Activated CD8-positive, alpha-beta T cell treated with anti-CD3 and anti-CD28 coated beads, Interleukin-2, amount 10 ng/mL, durations not matched to agents 7 days and 5 days (primary cell): ENCODE measurements at regions not wholly inside any gene's neighbourhood (a gene's known extent, or its start where the extent isn't known, plus 50 kb on each side); places are given as distances from the start of the nearest gene placed in this dataset.
"Not testable (repeated sequence)": the region's sequence is repeated elsewhere in the genome, so short reads cannot be mapped to it uniquely, and the experiment has no call there.

Source experiments
- ATAC-seq: fragments of 150-1000 bp; cut with Tn5 transposase; one replicate; pipeline ENCODE4 v1.10.0; 2021; ENCODE audit warnings: moderate library complexity
- CTCF ChIA-PET: fragments of 350-600 bp; sonication (Branson Sonifier 250); formaldehyde crosslinking; loops from one replicate; lab custom pipeline; 2021; ENCODE audit warnings: antibody characterized with exemption; lab: Charles Lee
- POLR2A ChIA-PET: fragments of 350-600 bp; sonication (Branson Sonifier 250); formaldehyde crosslinking; loops from one replicate; lab custom pipeline; 2021; ENCODE audit warnings: antibody characterized with exemption; lab: Charles Lee
- DNase-seq: peaks from one replicate; pipeline ENCODE4 v3.0.0-alpha.2; 2020
- H3K27ac Mint-ChIP-seq: one replicate; pipeline ENCODE4 v1.8.0; 2021; ENCODE audit warnings: mild to moderate bottlenecking, mixed read lengths
- H3K27me3 Mint-ChIP-seq: one replicate; pipeline ENCODE4 v1.8.0; 2021; ENCODE audit warnings: low read depth, mixed read lengths
- H3K36me3 Mint-ChIP-seq: one replicate; pipeline ENCODE4 v1.8.0; 2021; ENCODE audit warnings: low read depth, mixed read lengths
- H3K4me1 Mint-ChIP-seq: one replicate; pipeline ENCODE4 v1.8.0; 2021; ENCODE audit warnings: low read depth, mixed read lengths
- H3K4me3 Mint-ChIP-seq: one replicate; pipeline ENCODE4 v1.8.0; 2021; ENCODE audit warnings: mild to moderate bottlenecking, mixed read lengths
- H3K9me3 Mint-ChIP-seq: one replicate; pipeline ENCODE4 v1.8.0; 2022; ENCODE audit warnings: mixed read lengths; ENCODE audit not compliant: insufficient read depth

DNA sequence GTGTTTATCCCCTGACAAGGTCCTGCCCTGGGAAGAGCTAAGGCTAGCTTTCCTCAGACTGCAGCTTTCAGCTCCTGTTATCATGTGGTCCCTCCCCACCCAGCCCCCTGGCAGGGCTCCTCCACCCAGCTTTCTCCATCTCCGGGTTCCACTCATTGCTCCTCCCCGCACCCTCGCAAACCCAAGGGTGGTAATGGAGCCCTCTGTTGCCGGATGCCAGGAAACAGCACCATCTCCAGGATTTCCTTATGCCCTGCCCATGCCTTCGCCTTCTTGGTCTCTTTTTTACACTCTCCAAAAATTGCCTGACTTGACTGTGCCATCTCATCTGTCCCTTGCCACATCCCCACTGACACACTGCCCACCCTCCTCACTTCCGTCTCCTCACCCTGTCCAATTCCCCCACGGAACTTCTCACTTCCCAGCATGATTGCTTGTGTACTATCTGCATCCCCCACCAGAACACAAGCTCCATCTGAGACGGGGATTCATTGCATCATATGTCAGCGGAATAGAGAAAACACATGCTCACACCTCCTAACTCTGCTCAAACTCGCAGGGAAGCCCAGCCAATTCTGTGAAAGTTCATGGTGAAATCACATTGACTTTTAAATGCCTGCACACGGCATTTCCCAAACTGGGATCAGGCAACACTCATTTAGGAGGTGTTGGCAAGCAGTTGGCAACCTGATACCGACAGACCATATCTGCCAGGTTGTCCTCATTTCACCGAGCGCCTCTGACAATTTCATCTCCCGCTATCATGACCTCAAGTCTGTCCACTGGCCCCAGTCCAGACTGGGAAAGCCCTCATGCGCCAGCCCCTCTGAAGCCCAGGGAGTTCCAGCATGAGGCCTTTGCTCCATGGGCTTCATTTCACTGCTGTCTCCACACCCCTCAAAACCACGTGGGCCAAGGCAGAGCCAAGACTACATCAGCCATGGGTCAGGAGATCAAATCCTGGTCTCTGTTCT, 201.1 kb downstream of the MATN1 start:
- H3K27ac Mint-ChIP-seq = no peak overlapping the region
- H3K27me3 Mint-ChIP-seq = peaks cover 4% of the 10 kb centered on the region
- no peak overlapping the region for H3K4me3 Mint-ChIP-seq
- no peaks in the 10 kb centered on the region for H3K4me1 Mint-ChIP-seq
- POLR2A ChIA-PET = no interaction called here
- no peaks in the 10 kb centered on the region for H3K9me3 Mint-ChIP-seq
- no peaks in the 10 kb centered on the region for H3K36me3 Mint-ChIP-seq
- DNase-seq (no peak), ATAC-seq (no peak)
- CTCF ChIA-PET = no interaction called here

DNA sequence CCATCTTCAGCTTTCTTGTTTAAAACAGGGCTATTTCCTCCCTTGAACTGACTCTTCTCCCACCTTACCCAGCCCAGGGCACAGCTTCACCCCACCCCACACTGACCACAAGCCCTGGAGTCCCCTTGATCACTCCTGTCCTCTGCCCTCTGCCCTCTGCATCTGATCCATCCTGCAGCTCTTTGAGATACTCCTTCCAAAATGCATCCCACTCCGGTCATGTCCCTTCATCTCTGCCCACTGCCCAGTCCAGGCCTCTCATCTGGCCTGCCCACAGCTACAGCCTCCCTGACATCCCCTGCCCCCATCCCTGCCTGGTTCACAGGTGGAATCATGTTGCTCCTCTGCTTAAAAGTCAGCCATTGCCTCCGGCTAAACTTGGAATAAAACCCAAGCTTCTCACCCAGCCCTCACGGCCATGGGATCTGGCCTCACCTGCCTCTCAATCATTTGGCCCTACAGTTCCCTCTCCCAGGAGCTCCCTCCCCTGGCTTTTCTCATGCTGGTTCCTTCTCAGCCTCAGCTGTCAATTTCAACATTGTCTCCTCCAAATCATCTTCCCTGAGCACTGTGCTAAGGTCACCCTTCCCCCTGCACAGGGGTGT, 202.0 kb downstream of the MATN1 start:
- no peak overlapping the region for H3K27ac Mint-ChIP-seq
- DNase-seq = no peak
- H3K4me3 Mint-ChIP-seq = no peak overlapping the region
- POLR2A ChIA-PET = no interaction called here
- peaks cover 4% of the 10 kb centered on the region for H3K27me3 Mint-ChIP-seq
- H3K4me1 Mint-ChIP-seq = no peaks in the 10 kb centered on the region
- CTCF ChIA-PET = interaction anchor here (0.6 kb wide), 1 partner anchor 11 kb away, joined by 3 read pairs; no protein-coding TSS in a partner anchor
- no peaks in the 10 kb centered on the region for H3K9me3 Mint-ChIP-seq
- no peak for ATAC-seq
- H3K36me3 Mint-ChIP-seq = no peaks in the 10 kb centered on the region

DNA sequence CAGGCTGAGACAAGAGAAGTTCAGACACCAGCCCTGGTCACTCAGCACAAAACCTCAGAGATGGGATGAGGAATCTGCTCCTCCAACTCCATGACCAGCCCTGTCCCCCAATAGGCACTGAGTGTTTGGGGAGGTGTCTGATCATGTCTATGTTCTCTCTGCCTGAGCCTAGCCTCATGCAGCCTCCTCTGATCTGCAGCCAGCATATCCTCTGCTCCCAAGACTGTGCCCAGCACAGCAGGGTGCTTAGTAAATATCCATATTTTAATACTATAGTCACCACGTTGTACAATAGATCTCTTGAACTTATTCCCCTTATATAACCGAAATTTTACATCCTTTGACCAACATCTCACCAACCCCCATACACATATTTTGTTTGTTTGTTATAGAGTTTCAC, 202.9 kb downstream of the MATN1 start:
- ChIA-PET POLR2A (no interaction called here), CTCF (no interaction called here)
- no peaks in the 10 kb centered on the region for H3K4me1 Mint-ChIP-seq
- H3K4me3 Mint-ChIP-seq = no peak overlapping the region
- H3K27me3 Mint-ChIP-seq = peaks cover 4% of the 10 kb centered on the region
- no peak overlapping the region for H3K27ac Mint-ChIP-seq
- ATAC-seq (no peak), DNase-seq (no peak)
- no peaks in the 10 kb centered on the region for H3K9me3 Mint-ChIP-seq
- no peaks in the 10 kb centered on the region for H3K36me3 Mint-ChIP-seq

DNA sequence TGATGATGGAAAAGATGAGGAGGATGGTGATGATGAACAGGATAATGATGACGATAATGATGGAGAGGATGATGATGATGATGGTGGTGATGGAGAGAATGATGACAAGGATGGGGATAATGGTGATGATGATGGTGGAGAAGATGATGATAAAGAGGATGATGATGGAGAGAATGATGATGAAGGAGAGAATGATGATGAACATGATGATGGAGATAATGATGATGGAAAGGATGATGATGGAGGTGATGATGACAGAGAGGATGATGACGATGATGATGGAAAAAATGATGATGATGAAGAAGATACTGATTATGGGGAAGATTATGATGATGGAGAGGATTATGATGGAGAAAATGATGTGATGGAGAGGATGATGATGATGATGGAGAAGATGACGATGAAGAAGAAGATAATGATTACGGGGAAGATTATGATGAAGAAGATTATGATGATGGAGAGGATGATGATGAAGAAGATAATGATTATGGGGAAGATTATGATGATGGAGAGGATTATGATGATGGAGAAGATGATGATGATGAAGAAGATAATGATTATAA, 204.1 kb downstream of the MATN1 start:
- H3K27ac Mint-ChIP-seq = no peak overlapping the region
- DNase-seq (no peak), ATAC-seq (no peak)
- no peaks in the 10 kb centered on the region for H3K9me3 Mint-ChIP-seq
- peaks cover 4% of the 10 kb centered on the region for H3K27me3 Mint-ChIP-seq
- no peak overlapping the region for H3K4me3 Mint-ChIP-seq
- no peaks in the 10 kb centered on the region for H3K4me1 Mint-ChIP-seq
- ChIA-PET CTCF (no interaction called here), POLR2A (no interaction called here)
- no peaks in the 10 kb centered on the region for H3K36me3 Mint-ChIP-seq

DNA sequence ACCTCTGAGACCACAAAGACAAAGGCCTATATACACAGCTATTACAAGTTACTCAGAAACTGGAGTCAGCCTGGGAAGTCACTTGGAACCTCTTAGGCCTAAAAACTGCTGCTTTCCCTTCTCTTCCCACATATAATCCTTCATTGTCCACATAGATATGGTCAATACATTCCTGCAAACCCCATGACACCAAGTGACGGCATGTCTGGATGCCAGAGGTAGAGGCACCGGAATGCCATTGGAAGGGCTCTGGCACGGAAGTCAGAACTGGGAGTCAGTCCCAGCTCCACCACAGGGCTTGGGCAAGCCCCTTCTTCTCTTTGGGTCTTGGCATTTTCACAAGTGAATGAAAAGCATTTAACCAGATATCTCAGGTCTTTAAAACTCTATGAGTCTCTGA, 204.7 kb downstream of the MATN1 start:
- ATAC-seq (no peak), DNase-seq (no peak)
- Mint-ChIP-seq H3K36me3 (no peaks in the 10 kb centered on the region), H3K27ac (no peak overlapping the region), H3K4me1 (no peaks in the 10 kb centered on the region), H3K9me3 (no peaks in the 10 kb centered on the region), H3K4me3 (no peak overlapping the region), H3K27me3 (peaks cover 4% of the 10 kb centered on the region)
- POLR2A ChIA-PET = no interaction called here
- CTCF ChIA-PET = no interaction called here

GRCh38 chr1:30518186-30518585, 205.2 kb downstream of the MATN1 start:
- no peak overlapping the region for H3K27ac Mint-ChIP-seq
- ChIA-PET CTCF (no interaction called here), POLR2A (no interaction called here)
- no peaks in the 10 kb centered on the region for H3K9me3 Mint-ChIP-seq
- H3K4me1 Mint-ChIP-seq = no peaks in the 10 kb centered on the region
- no peaks in the 10 kb centered on the region for H3K36me3 Mint-ChIP-seq
- ATAC-seq (no peak), DNase-seq (no peak)
- peaks cover 4% of the 10 kb centered on the region for H3K27me3 Mint-ChIP-seq
- H3K4me3 Mint-ChIP-seq = no peak overlapping the region

GRCh38 chr1:30517666-30518065, 205.7 kb downstream of the MATN1 start:
- POLR2A ChIA-PET, H3K27ac Mint-ChIP-seq, H3K4me1 Mint-ChIP-seq, H3K4me3 Mint-ChIP-seq, H3K27me3 Mint-ChIP-seq, H3K36me3 Mint-ChIP-seq, CTCF ChIA-PET, ATAC-seq, H3K9me3 Mint-ChIP-seq, DNase-seq: not testable (repeated sequence)

DNA sequence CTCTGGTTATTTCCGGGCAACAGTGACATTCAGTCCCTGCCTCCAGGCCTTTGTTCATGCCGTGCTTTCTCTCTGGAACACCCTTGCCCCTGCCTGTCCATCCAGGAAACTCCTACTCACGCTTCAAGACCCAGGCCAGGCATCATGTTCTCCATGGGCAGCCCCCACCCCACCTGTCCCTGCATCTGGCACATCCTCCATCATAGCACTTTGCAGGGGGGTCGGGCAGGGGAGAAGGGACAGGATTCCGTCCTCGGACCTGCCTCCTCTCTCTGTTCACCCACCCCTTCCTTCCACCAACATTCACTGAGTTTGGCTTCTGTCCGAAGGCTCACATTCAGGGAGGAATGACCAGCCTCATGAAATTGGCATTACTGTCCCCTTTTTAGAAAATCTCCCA, 206.1 kb downstream of the MATN1 start:
- ATAC-seq, DNase-seq, H3K27ac Mint-ChIP-seq, H3K27me3 Mint-ChIP-seq, H3K4me3 Mint-ChIP-seq, CTCF ChIA-PET, H3K36me3 Mint-ChIP-seq, H3K9me3 Mint-ChIP-seq, POLR2A ChIA-PET, H3K4me1 Mint-ChIP-seq: not testable (repeated sequence)

- H3K9me3 Mint-ChIP-seq = no peaks in the 10 kb centered on the region
- ChIA-PET CTCF (interaction anchor here (1.0 kb wide), 1 partner anchor 9 kb away, joined by 3 read pairs; no protein-coding TSS in a partner anchor), POLR2A (no interaction called here)
- ATAC-seq (no peak), DNase-seq (no peak)
- H3K4me3 Mint-ChIP-seq = no peak overlapping the region
- H3K27me3 Mint-ChIP-seq = no peaks in the 10 kb centered on the region
- no peak overlapping the region for H3K27ac Mint-ChIP-seq
- no peaks in the 10 kb centered on the region for H3K4me1 Mint-ChIP-seq
- no peaks in the 10 kb centered on the region for H3K36me3 Mint-ChIP-seq
These were observed 206.9 kb downstream of the MATN1 start for GRCh38 chr1:30516485-30516858.

DNA sequence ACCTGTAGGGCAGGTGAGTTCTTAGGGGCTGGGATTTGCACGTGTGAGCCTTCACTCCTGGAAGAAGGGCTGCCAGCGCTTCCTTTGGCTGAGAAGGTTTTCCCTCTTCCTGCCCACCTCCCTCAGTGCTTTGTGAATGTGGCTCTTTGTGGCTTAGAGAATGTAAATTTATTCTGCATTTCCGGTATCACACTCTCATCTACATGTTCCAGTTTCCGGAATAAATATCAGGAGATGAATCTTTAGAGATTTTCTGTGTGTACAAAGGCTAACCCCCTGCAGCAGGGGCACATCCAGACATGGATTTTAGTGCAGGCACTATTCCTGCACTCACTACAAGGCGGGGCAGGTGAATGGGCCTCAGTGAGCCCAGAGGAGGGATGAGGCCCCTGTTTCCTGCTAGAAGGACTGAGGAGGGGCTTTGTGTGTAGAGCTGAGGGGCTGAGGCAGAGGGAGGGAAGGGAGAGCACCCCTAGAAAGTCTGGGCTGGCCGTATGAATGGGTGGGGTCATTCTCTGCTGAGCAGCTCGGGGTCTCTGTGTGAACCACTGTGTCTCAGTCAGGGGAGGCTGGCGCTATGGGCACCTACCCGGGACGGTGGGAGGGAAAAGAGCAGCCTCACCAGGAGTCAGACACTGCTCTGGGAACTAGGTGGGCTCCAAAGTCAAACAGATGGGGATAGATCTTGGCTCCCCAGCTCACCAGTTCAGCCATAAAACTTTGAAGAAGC, 207.5 kb downstream of the MATN1 start:
- no peaks in the 10 kb centered on the region for H3K4me1 Mint-ChIP-seq

GRCh38 chr1:30514945-30515344, 208.4 kb downstream of the MATN1 start:
- POLR2A ChIA-PET = no interaction called here
- H3K27me3 Mint-ChIP-seq = no peaks in the 10 kb centered on the region
- no peaks in the 10 kb centered on the region for H3K36me3 Mint-ChIP-seq
- no peak for ATAC-seq
- no peak for DNase-seq
- CTCF ChIA-PET = no interaction called here
- H3K27ac Mint-ChIP-seq = no peak overlapping the region
- H3K4me3 Mint-ChIP-seq = no peak overlapping the region
- H3K4me1 Mint-ChIP-seq = no peaks in the 10 kb centered on the region
- H3K9me3 Mint-ChIP-seq = no peaks in the 10 kb centered on the region

More for the DNA sequence above, 207.5 kb downstream of the MATN1 start:
- ChIA-PET CTCF (interaction anchor here (1.0 kb wide), 1 partner anchor 9 kb away, joined by 3 read pairs; no protein-coding TSS in a partner anchor), POLR2A (no interaction called here)
- H3K36me3 Mint-ChIP-seq = no peaks in the 10 kb centered on the region
- no peak overlapping the region for H3K4me3 Mint-ChIP-seq
- no peak overlapping the region for H3K27ac Mint-ChIP-seq
- H3K27me3 Mint-ChIP-seq = no peaks in the 10 kb centered on the region
- ATAC-seq = no peak
- DNase-seq = no peak
- H3K9me3 Mint-ChIP-seq = no peaks in the 10 kb centered on the region
